Thymus (tissue), 11 donors: ENCODE measurements at regions not wholly inside any gene's neighbourhood (a gene's known extent, or its start where the extent isn't known, plus 50 kb on each side); places are given as distances from the start of the nearest gene placed in this dataset.
A peak's percentile ranks its signal among the peaks of the same experiment; 100 is the strongest.
"Not testable (repeated sequence)": the region's sequence is repeated elsewhere in the genome, so short reads cannot be mapped to it uniquely, and the experiment has no call there.

Source experiments
- DNase-seq, 9 donors: peaks; one replicate each; pipeline ENCODE4 v3.0.0-alpha.2; 2013; ENCODE audit warnings: low spot score in 9 of 9, low read depth in 6 of 9, missing footprints in 1 of 9
- H3K27ac ChIP-seq, 2 donors: one replicate each; pipeline ENCODE4 v1.5.1; 2013; ENCODE audit warnings: control low read depth in 1 of 2, low read depth in 1 of 2, low read length in 1 of 2, mild to moderate bottlenecking in 1 of 2, moderate library complexity in 1 of 2
- H3K27me3 ChIP-seq, 2 donors: one replicate each; pipeline ENCODE4 v1.5.1; 2013; ENCODE audit warnings: low read length in 1 of 2; ENCODE audit not compliant: control insufficient read depth in 2 of 2, insufficient read depth in 1 of 2
- H3K36me3 ChIP-seq, 2 donors: one replicate each; pipeline ENCODE4 v1.5.1; 2013; ENCODE audit warnings: low read length in 1 of 2, mild to moderate bottlenecking in 1 of 2, moderate library complexity in 1 of 2; ENCODE audit not compliant: control insufficient read depth in 2 of 2, insufficient read depth in 2 of 2
- H3K4me1 ChIP-seq, 2 donors: one replicate each; pipeline ENCODE4 v1.5.1; 2013; ENCODE audit warnings: low read length in 2 of 2; ENCODE audit not compliant: control insufficient read depth in 2 of 2, insufficient read depth in 2 of 2
- H3K4me3 ChIP-seq, 2 donors: one replicate each; pipeline ENCODE4 v1.5.1; 2013; ENCODE audit warnings: low read length in 2 of 2, control low read depth in 1 of 2, mild to moderate bottlenecking in 1 of 2
- H3K9me3 ChIP-seq, 2 donors: one replicate each; pipeline ENCODE4 v1.5.1; 2013; ENCODE audit warnings: low read length in 1 of 2, mild to moderate bottlenecking in 1 of 2; ENCODE audit not compliant: control insufficient read depth in 2 of 2, insufficient read depth in 1 of 2
- WGBS: extraction: QIAGEN DNeasy Blood & Tissue Kit; methylation state at CpG from one replicate; pipeline ENCODE4 v1.1.7; 2013; 5-methylcytosine and 5-hydroxymethylcytosine counted together
- donor health status: healthy.

DNA sequence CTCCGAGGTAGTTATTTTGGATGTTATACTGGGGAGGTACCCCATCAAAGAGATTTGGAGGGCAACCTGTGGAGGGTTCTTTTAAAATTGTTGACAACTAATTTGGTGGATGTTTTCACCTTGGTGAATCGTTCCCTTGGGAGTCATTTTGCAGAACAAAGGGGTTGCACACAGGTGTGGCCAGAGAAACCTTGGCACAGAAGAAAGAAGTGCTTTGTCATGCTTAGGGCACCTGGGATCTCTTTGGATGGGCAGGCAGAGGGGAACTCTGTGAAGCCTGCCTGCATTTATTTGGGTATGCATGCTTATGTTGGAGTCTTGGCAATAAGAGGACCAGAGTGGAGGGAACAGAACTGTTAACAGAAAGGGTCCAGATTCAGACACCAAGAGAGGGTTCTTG, 376.4 kb upstream of the AMELY start:
- not testable (repeated sequence) for H3K4me1 ChIP-seq, H3K27me3 ChIP-seq, H3K4me3 ChIP-seq, H3K27ac ChIP-seq, H3K9me3 ChIP-seq, DNase-seq, H3K36me3 ChIP-seq
- 95% methylated on average over 2 of the region's 2 CpGs for WGBS

DNA sequence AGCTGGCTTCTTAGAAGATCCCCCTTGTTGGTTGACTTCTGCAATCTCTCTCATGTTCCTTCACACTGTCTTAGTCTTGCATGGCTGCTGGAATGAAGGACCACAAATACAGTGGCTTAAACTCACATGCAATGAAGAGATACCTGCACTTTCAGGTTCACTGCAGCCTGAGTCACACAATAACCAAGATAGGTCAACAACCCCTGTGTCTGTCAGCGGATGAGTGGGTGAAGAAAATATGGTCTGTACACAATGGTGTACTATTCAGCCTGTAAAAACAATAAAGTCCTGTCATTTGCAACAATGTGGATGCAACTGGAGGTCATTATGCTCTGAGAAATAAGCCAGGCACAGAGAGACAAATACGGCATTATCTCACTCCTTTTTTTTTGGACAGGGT, 373.8 kb upstream of the AMELY start:
- Histone ChIP-seq H3K9me3 (no peaks in the 10 kb centered on the region), H3K4me1 (peaks cover 0 to 7% of the 10 kb centered on the region in 2 donors), H3K27me3 (no peaks in the 10 kb centered on the region), H3K4me3 (no peak overlapping the region), H3K27ac (no peak overlapping the region), H3K36me3 (peaks cover 0 to 10% of the 10 kb centered on the region in 2 donors)
- WGBS = 94% methylated on average over 2 of the region's 2 CpGs
- no peak for DNase-seq

DNA sequence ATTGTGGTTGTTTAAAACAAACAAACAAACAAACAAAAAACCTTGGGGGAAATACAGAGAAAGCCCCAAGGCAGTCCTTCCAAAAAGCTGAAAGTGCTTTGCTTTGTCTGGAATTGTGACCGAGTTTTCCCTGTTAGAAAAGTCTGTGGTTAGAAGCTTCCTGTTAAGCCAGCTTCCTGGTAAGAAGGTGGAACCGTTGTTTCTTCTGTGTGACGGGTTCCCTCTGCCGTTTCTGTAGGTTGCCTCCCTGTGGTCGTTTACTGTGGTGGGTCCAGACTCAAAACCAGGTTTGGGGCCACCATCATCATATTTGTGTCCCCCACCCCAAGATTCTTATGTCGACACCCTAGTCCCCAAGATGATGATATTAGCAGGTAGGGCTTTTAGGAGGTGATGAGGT, 371.4 kb upstream of the AMELY start:
- peak overlapping the region in 1 of 2 donors; percentile 5 for H3K27ac ChIP-seq
- DNase-seq = no peak
- peaks cover 0 to 10% of the 10 kb centered on the region in 2 donors for H3K36me3 ChIP-seq
- WGBS = 8% methylated on average over 6 of the region's 6 CpGs
- no peaks in the 10 kb centered on the region for H3K27me3 ChIP-seq
- peaks cover 0 to 10% of the 10 kb centered on the region in 2 donors for H3K4me1 ChIP-seq
- H3K4me3 ChIP-seq = no peak overlapping the region
- H3K9me3 ChIP-seq = no peaks in the 10 kb centered on the region

DNA sequence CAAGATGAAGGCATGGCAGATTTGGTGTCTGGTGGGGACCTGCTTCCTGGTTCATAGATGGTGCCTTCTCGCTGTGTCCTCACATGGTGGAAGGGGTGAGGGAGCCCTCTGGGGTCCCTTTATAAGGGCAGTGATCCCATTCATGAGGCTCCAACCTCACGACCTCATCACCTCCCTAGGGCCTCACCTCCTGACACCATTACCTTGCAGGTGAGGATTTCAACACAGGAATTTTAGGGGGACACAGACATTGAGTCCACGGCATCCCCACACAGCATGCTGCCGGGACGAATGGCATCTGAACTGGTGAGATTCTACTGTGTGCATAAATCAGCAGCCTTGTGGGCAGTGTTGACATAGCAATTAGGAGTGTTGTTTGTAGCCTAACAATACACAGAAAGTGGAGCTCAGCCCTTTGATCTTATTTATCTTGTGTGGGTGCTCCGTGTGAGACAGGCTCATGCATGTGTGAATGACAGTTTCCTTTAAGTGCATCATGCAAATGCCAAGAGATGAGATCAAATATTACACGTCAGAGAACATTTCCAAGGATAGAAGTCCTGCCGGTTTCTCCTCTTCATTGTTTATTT, 368.7 kb upstream of the AMELY start:
- H3K4me1 ChIP-seq, H3K27ac ChIP-seq, H3K36me3 ChIP-seq, H3K4me3 ChIP-seq, DNase-seq, H3K27me3 ChIP-seq, H3K9me3 ChIP-seq: not testable (repeated sequence)
- WGBS = 70% methylated on average over 8 of the region's 8 CpGs

DNA sequence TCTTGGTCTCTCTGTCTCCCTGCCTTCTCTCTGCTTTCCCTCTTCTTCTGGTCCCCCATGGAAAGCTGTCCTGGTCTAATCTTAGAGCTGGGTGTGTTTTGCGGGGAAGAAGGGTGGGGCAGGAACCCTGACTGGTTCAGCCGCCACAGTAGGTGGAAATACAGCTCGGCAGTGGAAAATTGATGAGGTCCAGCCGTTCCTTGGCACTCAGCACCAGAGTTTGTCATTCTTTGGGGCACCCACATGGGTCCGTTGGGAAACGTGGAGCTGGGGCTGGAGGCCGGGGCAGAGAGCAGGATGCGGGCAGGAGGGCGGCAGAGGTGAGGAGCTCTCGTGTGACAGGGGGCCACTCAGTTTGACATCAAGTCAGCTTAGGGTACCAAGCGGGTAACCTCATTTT, 364.2 kb upstream of the AMELY start:
- H3K27me3 ChIP-seq = no peaks in the 10 kb centered on the region
- 47% methylated on average over 11 of the region's 11 CpGs for WGBS
- peak overlapping the region in 1 of 2 donors; percentile 70 for H3K4me3 ChIP-seq
- H3K9me3 ChIP-seq = no peaks in the 10 kb centered on the region
- no peaks in the 10 kb centered on the region for H3K36me3 ChIP-seq
- no peak overlapping the region for H3K27ac ChIP-seq
- H3K4me1 ChIP-seq = peaks cover 0 to 3% of the 10 kb centered on the region in 2 donors
- DNase-seq = no peak

DNA sequence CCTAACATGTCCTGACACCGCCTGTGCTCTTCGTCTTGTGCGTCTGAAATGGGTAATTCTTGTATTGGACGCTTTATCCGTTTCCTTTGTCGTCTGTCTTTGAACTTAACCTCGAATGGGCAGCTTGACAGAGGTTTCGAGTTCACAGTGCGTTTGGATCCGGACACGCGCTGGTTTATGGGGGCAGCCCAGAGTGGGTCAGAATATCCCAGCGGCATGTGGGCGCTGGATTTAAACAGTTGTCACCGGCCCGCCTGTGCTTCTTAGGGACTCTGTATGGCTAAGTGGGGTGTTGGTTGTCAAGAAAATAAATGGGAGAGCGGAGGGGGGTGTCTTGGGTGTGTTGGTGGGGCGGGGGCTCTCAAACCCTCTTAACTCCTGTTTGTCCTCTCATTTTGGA, 363.5 kb upstream of the AMELY start:
- H3K4me1 ChIP-seq = peaks cover 0 to 3% of the 10 kb centered on the region in 2 donors
- 3% methylated on average over 18 of the region's 18 CpGs for WGBS
- peak overlapping the region in 1 of 2 donors; percentile 70 for H3K4me3 ChIP-seq
- peak overlapping the region in 1 of 2 donors; percentile 31 for H3K27ac ChIP-seq
- no peaks in the 10 kb centered on the region for H3K9me3 ChIP-seq
- H3K36me3 ChIP-seq = no peaks in the 10 kb centered on the region
- DNase-seq = no peak
- H3K27me3 ChIP-seq = no peaks in the 10 kb centered on the region

DNA sequence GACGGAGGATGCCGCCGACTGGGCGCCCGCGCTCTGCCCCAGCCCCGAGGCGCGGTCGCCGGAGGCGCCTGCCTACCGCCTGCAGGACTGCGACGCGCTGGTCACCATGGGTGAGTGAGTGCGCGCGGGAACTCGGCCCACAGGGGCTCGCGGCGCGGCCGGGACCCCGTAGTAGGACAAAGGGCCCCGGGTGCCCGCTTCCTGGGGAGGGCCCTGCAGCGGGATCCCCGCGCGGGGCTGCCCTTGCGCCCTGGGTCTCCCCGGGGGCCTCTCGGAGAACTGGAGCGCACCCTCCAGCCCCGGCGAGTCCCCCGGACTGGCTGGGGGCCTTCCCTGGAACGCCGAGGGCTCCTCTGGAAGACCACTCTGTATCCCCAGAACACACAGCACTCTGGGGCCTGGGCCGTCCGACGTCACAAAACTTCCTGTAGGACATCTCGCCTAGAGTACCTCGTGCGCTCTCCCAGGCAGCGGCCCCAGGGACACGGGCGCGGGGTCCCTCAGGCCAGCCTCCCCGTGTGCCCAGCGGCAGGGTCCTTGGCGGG, 362.9 kb upstream of the AMELY start:
- Histone ChIP-seq H3K9me3 (no peaks in the 10 kb centered on the region), H3K4me3 (peak overlapping the region in 1 of 2 donors; percentile 70), H3K4me1 (peaks cover 0 to 1% of the 10 kb centered on the region in 2 donors), H3K27ac (peak overlapping the region in 1 of 2 donors; percentile 52), H3K27me3 (no peaks in the 10 kb centered on the region), H3K36me3 (no peaks in the 10 kb centered on the region)
- WGBS = under 1% methylated on average over 47 of the region's 54 CpGs
- no peak for DNase-seq

DNA sequence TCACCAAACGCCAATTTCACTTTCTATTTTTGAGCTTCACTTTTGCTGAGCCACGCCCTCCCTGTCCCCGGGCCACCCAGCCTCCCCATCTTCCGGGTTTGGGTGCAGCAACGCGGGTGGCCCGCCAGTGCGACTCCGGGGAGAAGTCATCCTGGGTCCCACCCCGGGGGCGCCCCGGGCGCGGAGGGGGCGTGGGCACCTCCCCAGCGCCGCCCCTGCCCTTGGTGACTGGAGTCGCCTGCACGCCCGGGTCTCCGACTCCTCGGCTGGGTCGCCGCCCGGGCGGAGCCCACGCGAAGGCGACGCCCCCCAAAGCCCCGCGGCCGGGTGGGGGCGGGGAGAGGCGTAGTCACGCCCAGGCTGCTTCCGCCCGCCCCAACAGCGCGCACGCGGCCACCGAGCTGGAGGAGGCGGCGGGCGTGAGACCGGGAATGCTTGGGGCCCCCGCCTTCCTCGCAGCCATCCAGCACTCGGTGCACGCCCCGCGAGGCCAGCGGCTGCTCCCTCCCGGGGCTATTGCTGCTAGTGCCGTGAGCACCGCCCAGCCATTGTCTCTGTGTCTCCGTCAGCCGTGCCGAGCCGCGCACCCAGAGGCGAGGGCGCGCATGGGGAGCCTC, 362.1 kb upstream of the AMELY start:
- WGBS = under 1% methylated on average over 65 of the region's 65 CpGs
- no peaks in the 10 kb centered on the region for H3K4me1 ChIP-seq
- H3K9me3 ChIP-seq = no peaks in the 10 kb centered on the region
- no peaks in the 10 kb centered on the region for H3K36me3 ChIP-seq
- DNase-seq = peak in 5 of 9 donors; percentile 51 to 87 (median 78)
- peak overlapping the region in 1 of 2 donors; percentile 85 for H3K27ac ChIP-seq
- H3K4me3 ChIP-seq = peak overlapping the region in 1 of 2 donors; percentile 70
- H3K27me3 ChIP-seq = no peaks in the 10 kb centered on the region

DNA sequence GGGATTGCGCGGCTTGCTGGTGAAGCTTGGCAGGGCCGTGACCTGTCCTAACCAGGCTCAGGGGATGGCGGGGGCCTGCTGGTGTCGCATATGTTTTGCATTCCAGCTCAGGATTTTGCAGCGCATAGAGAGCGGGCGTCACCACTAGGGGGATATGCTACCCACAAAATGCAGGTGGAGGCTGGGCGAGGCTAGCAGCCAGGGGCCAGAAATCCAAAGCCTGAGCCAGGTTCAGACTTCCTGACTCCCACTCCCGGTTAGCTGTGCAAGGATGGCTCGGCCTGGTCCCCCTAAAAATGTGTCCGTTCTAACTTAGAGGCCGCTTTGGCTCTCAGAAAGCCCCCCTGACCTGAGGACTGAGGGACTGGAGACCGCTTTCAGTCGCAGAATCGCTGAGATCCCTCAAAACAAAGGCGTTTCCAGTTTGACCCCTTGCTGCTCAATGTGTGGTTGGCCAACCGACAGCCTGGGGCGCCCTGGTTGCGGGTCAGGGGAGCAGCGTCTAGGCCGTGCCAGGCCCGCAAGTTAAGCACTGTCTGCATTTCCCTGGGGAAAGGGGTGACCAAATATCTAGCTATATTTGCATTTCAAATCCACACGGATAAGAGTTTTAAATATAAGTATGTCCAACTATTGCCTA, 361.1 kb upstream of the AMELY start:
- peak in 1 of 9 donors; percentile 51 for DNase-seq
- WGBS = under 1% methylated on average over 24 of the region's 24 CpGs

More for the DNA sequence above, 361.1 kb upstream of the AMELY start:
- no peaks in the 10 kb centered on the region for H3K27me3 ChIP-seq
- H3K4me3 ChIP-seq = peak overlapping the region in 1 of 2 donors; percentile 70
- no peaks in the 10 kb centered on the region for H3K36me3 ChIP-seq
- H3K9me3 ChIP-seq = no peaks in the 10 kb centered on the region
- peak overlapping the region in 1 of 2 donors; percentile 81 for H3K27ac ChIP-seq
- no peaks in the 10 kb centered on the region for H3K4me1 ChIP-seq
